ENCODE measurements at regions not wholly inside any gene's neighbourhood (a gene's known extent, or its start where the extent isn't known, plus 50 kb on each side); places are given as distances from the start of the nearest gene placed in this dataset.

DNA sequence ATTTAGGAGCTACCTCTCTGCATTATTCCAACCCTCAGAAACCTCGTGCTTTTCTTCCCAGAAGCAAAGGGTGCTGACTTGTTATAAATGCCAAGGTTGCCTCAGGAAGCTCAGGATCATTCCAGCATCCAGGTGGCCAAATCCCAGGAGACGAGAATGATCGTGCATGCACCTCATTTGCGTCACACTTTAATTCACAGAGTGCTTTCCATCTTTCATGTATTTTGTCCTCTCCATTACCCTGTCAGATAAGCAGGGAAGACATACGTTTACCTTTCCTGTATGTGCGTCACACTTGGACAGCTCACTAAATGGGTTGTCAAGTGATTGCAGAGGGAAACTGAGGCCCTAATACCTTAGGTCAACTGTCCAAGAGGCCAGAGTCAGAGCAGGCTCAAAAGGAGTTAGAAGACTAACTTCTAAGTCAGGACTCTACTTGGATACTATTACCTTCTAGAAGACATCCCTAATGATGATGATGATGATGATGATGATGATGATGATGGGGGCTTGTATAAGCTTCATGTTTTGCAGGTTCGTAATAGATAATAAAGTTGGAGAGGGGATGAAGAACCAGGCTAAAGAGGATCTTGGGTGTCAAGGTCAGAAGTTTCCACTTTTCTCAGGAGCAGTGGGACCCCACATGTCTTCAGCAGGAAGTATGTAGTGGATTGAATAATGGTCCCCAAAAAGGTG, 150.6 kb upstream of the TNRC6C start:
- TF ChIP-seq SIN3A (IDR thresholded peaks at IDR 0.05; ENCODE audit: borderline replicate concordance, insufficient read depth, low read length) (no peak), POLR2AphosphoS5 (IDR thresholded peaks at IDR 0.05; ENCODE audit: low read depth, low read length) (no peak), TAF1 (IDR thresholded peaks at IDR 0.05; ENCODE audit: borderline replicate concordance, insufficient read depth, low read length) (no peak)
- TF ChIP-seq, protein P1, sequence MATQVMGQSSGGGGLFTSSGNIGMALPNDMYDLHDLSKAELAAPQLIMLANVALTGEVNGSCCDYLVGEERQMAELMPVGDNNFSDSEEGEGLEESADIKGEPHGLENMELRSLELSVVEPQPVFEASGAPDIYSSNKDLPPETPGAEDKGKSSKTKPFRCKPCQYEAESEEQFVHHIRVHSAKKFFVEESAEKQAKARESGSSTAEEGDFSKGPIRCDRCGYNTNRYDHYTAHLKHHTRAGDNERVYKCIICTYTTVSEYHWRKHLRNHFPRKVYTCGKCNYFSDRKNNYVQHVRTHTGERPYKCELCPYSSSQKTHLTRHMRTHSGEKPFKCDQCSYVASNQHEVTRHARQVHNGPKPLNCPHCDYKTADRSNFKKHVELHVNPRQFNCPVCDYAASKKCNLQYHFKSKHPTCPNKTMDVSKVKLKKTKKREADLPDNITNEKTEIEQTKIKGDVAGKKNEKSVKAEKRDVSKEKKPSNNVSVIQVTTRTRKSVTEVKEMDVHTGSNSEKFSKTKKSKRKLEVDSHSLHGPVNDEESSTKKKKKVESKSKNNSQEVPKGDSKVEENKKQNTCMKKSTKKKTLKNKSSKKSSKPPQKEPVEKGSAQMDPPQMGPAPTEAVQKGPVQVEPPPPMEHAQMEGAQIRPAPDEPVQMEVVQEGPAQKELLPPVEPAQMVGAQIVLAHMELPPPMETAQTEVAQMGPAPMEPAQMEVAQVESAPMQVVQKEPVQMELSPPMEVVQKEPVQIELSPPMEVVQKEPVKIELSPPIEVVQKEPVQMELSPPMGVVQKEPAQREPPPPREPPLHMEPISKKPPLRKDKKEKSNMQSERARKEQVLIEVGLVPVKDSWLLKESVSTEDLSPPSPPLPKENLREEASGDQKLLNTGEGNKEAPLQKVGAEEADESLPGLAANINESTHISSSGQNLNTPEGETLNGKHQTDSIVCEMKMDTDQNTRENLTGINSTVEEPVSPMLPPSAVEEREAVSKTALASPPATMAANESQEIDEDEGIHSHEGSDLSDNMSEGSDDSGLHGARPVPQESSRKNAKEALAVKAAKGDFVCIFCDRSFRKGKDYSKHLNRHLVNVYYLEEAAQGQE (IDR thresholded peaks at IDR 0.05; ENCODE audit: insufficient read depth in 1 of 2, low read depth in 2 of 2, low read length in 2 of 2), result no peak

Measured in PFSK-1 (cell line).